CD4-positive, alpha-beta T cell treated with Interleukin-2 at 100 ng/mL for 4 hours (primary cell): ENCODE measurements at regions not wholly inside any gene's neighbourhood (a gene's known extent, or its start where the extent isn't known, plus 50 kb on each side); places are given as distances from the start of the nearest gene placed in this dataset.
"Not testable (repeated sequence)": the region's sequence is repeated elsewhere in the genome, so short reads cannot be mapped to it uniquely, and the experiment has no call there.

Source experiments
- DNase-seq: peaks from one replicate; pipeline ENCODE4 v3.0.0-alpha.2; 2020; ENCODE audit warnings: low spot score

GRCh38 chr4:114034189-114034588 is 54.7 kb upstream of the ARSJ start:
- no peak for DNase-seq

- no peak for DNase-seq
These were observed 57.0 kb upstream of the ARSJ start for GRCh38 chr4:114036426-114036825.

- DNase-seq, result no peak
These were observed 57.4 kb upstream of the ARSJ start for GRCh38 chr4:114036864-114037263.

- DNase-seq, result no peak
These were observed 58.5 kb upstream of the ARSJ start for GRCh38 chr4:114037988-114038387.

GRCh38 chr4:114038762-114039387 is 59.4 kb upstream of the ARSJ start:
- no peak for DNase-seq

GRCh38 chr4:114040319-114041116 is 61.1 kb upstream of the ARSJ start:
- no peak for DNase-seq

- DNase-seq, result no peak
These were observed 61.6 kb upstream of the ARSJ start for GRCh38 chr4:114041117-114041475.

GRCh38 chr4:114043116-114043515 is 63.7 kb upstream of the ARSJ start:
- no peak for DNase-seq

GRCh38 chr4:114044351-114044750 is 64.9 kb upstream of the ARSJ start:
- not testable (repeated sequence) for DNase-seq

GRCh38 chr4:114046331-114046730 is 66.9 kb upstream of the ARSJ start:
- DNase-seq, result no peak

- DNase-seq, result not testable (repeated sequence)
These were observed 68.7 kb upstream of the ARSJ start for GRCh38 chr4:114048154-114048553.

GRCh38 chr4:114052227-114052626 is 72.8 kb upstream of the ARSJ start:
- no peak for DNase-seq

- DNase-seq, result no peak
These were observed 77.2 kb upstream of the ARSJ start for GRCh38 chr4:114056599-114056998.

- DNase-seq, result no peak
These were observed 78.3 kb upstream of the ARSJ start for GRCh38 chr4:114057746-114058145.

- DNase-seq, result no peak
These were observed 83.1 kb upstream of the ARSJ start for GRCh38 chr4:114062499-114062898.

- no peak for DNase-seq
These were observed 93.3 kb upstream of the ARSJ start for GRCh38 chr4:114072781-114073180.

- DNase-seq, result no peak
These were observed 97.6 kb upstream of the ARSJ start for GRCh38 chr4:114076899-114077570.

- no peak for DNase-seq
These were observed 98.2 kb upstream of the ARSJ start for GRCh38 chr4:114077610-114078009.

- no peak for DNase-seq
These were observed 99.2 kb upstream of the ARSJ start for GRCh38 chr4:114078636-114079035.

GRCh38 chr4:114081783-114082182 is 102.3 kb upstream of the ARSJ start:
- DNase-seq, result no peak

GRCh38 chr4:114082348-114082747 is 102.9 kb upstream of the ARSJ start:
- no peak for DNase-seq

GRCh38 chr4:114085611-114086345 is 106.3 kb upstream of the ARSJ start:
- DNase-seq, result no peak
